GM06990 (cell line): ENCODE measurements at regions not wholly inside any gene's neighbourhood (a gene's known extent, or its start where the extent isn't known, plus 50 kb on each side); places are given as distances from the start of the nearest gene placed in this dataset.

Experiments
- DNase-seq: peaks from one replicate; pipeline ENCODE4 v3.0.0-alpha.2; 2011; ENCODE audit not compliant: insufficient read length; ENCODE audit errors: extremely low read depth
- H3K27me3 ChIP-seq: replicated peaks from 2 replicates; pipeline ENCODE4 v1.6.0; 2011; ENCODE audit warnings: low read length; ENCODE audit not compliant: control insufficient read depth, insufficient read depth
- H3K36me3 ChIP-seq: 2 replicates; pipeline ENCODE4 v1.5.1; 2011; ENCODE audit warnings: low read length; ENCODE audit not compliant: control insufficient read depth, insufficient read depth
- H3K4me3 ChIP-seq: replicated peaks from 2 replicates; pipeline ENCODE4 v1.5.1; 2011; ENCODE audit warnings: low read depth, mild to moderate bottlenecking, control low read depth, low read length
- CTCF ChIP-seq: IDR thresholded peaks from 2 replicates; pipeline ENCODE4 v1.5.1; 2011; ENCODE audit warnings: low read length, control low read depth, mild to moderate bottlenecking, inconsistent platforms; ENCODE audit not compliant: insufficient read depth, poor library complexity, severe bottlenecking

GRCh38 chr10:45179691-45180090 lies 135.7 kb downstream of the OR13A1 start:
- Histone ChIP-seq H3K4me3 (no peak overlapping the region), H3K27me3 (no peaks in the 10 kb centered on the region), H3K36me3 (no peaks in the 10 kb centered on the region)
- DNase-seq, result no peak
- TF ChIP-seq CTCF, result no peak

- TF ChIP-seq CTCF, result no peak
- no peak for DNase-seq
- Histone ChIP-seq H3K4me3 (no peak overlapping the region), H3K36me3 (no peaks in the 10 kb centered on the region), H3K27me3 (no peaks in the 10 kb centered on the region)
Measured at GRCh38 chr10:45180507-45180906, 134.9 kb downstream of the OR13A1 start.

- no peaks in the 10 kb centered on the region for H3K36me3 ChIP-seq
- no peak overlapping the region for H3K4me3 ChIP-seq
- TF ChIP-seq CTCF, result no peak
- H3K27me3 ChIP-seq, result no peaks in the 10 kb centered on the region
- DNase-seq, result no peak
Measured at GRCh38 chr10:45180946-45181875, 134.2 kb downstream of the OR13A1 start.

- no peaks in the 10 kb centered on the region for H3K27me3 ChIP-seq
- DNase-seq, result no peak
- no peak for TF ChIP-seq CTCF
- H3K36me3 ChIP-seq, result no peaks in the 10 kb centered on the region
- H3K4me3 ChIP-seq, result no peak overlapping the region
Measured at GRCh38 chr10:45183174-45183573, 132.2 kb downstream of the OR13A1 start.

GRCh38 chr10:45197816-45198485 lies 117.5 kb downstream of the OR13A1 start:
- TF ChIP-seq CTCF, result no peak
- H3K4me3 ChIP-seq, result no peak overlapping the region
- H3K36me3 ChIP-seq, result no peaks in the 10 kb centered on the region
- no peak for DNase-seq
- H3K27me3 ChIP-seq, result no peaks in the 10 kb centered on the region
